HAP-1 (cell line): ENCODE measurements at regions not wholly inside any gene's neighbourhood (a gene's known extent, or its start where the extent isn't known, plus 50 kb on each side); places are given as distances from the start of the nearest gene placed in this dataset.
A peak's percentile ranks its signal among the peaks of the same experiment; 100 is the strongest.
"Not testable (repeated sequence)": the region's sequence is repeated elsewhere in the genome, so short reads cannot be mapped to it uniquely, and the experiment has no call there.

Source experiments
- DNase-seq, 2 experiments: peaks; one replicate each; pipeline ENCODE4 v3.0.0-alpha.2; 2016 to 2020; ENCODE audit warnings: low spot score in 2 of 2
- H3K27me3 ChIP-seq: fragments of 250-450 bp; sonication (Bioruptor Pico); 2 replicates; pipeline ENCODE4 v1.5.1; 2020; ENCODE audit warnings: low read depth, mild to moderate bottlenecking, moderate library complexity
- H3K36me3 ChIP-seq: fragments of 250-450 bp; sonication (Bioruptor Pico); replicated peaks from 2 replicates; pipeline ENCODE4 v1.5.1; 2020; ENCODE audit warnings: mild to moderate bottlenecking
- H3K4me1 ChIP-seq: fragments of 250-450 bp; sonication (Bioruptor Pico); 2 replicates; pipeline ENCODE4 v1.5.1; 2020; ENCODE audit warnings: mild to moderate bottlenecking
- H3K4me3 ChIP-seq: fragments of 250-450 bp; sonication (Bioruptor Pico); 2 replicates; pipeline ENCODE4 v1.5.1; 2020; ENCODE audit warnings: mild to moderate bottlenecking, moderate library complexity
- H3K9me3 ChIP-seq: fragments of 250-450 bp; sonication (Bioruptor Pico); 2 replicates; pipeline ENCODE4 v1.5.1; 2020; ENCODE audit warnings: mild to moderate bottlenecking, moderate library complexity
- in situ Hi-C: fragments of 300-500 bp; cut with MboI; formaldehyde crosslinking; loops from 3 replicates; pipeline ENCODE4 v1.14.3; 2020; ENCODE audit warnings: low sequenced_read_pairs, inconsistent platforms, mixed read lengths

DNA sequence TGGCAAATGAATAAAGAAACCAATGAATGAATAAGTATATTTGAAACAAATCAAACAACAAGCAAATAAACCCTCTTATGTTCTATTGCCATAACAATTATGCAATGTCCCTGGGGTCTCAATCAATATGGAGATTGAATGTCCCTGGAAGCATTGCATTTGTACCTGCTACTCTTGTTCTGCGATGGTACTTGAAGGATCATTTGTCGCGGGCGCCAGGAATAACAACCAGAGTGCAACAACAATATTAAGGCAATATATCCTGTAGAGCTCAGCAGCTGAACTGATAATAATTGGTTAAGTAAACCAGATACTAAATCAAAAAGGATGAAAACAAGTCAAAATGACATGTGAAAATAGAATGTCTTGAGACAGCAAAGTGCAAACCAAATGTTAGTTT, 1001.9 kb upstream of the NUDT12 start:
- in situ Hi-C loops: no loop called here
- Histone ChIP-seq H3K4me1 (no peaks in the 10 kb centered on the region), H3K36me3 (no peaks in the 10 kb centered on the region), H3K9me3 (peaks cover 2% of the 10 kb centered on the region; the same call in 1 of the 2 replicates), H3K27me3 (no peaks in the 10 kb centered on the region), H3K4me3 (no peak overlapping the region)
- DNase-seq: no peak

DNA sequence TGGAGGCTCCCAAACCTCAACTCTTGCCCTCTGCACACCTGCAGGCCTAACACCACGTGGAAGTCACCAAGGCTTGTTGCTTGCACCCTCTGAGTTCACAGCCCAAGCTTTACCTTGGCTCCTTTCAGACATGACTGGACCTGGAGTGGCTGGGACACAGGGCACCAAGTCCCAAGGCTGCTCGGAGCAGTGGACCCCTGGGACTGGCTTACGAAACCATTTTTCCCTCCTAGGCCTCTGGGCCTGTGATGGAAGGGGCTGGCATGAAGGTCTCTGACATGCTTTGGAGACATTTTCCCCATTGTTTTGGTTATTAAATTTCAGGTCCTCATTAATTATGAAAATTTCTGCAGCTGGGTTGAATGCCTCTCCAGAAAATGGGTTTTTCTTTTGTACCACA, 994.4 kb upstream of the NUDT12 start:
- DNase-seq: no peak
- Histone ChIP-seq H3K9me3 (no peaks in the 10 kb centered on the region), H3K27me3 (no peaks in the 10 kb centered on the region), H3K4me3 (no peak overlapping the region), H3K4me1 (no peaks in the 10 kb centered on the region), H3K36me3 (no peaks in the 10 kb centered on the region)
- in situ Hi-C loops: no loop called here

DNA sequence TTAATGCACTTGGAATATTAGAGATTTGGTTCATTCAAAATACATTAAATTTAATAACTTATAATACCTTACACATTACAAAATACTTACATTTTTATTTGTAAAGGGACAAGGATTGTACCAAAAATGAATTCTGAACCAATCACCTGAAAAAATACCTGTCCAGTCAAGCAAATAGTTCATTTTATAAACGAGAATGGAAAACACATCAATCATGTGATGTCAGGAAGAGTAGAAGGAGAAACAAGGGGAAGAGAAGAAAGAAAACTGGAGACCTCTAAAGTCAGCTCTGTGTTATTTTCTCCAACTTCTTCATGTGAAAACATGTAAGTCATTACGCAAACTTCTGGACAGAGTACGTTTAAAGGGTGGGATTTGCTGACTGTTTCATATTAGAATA, 989.0 kb upstream of the NUDT12 start:
- DNase-seq: no peak
- in situ Hi-C loops: no loop called here

DNA sequence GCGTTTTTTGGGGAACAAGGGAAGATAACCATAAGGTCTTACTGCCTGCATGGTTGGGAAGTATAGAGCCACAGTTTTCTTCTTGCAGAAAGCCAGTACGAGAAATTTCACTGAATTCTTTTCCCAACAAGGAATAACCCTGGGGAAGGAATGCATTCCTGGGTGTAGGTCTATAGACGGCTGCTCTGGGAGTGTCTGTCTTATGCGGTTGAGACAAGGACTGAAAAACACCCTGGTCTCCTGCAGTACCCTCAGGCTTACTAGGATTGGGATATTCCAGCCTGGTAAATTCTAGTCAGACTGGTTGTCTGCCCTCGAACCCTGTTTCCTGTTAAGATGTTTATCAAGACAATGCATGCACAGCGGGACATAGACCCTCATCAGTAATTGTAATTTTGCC, 984.3 kb upstream of the NUDT12 start:
- H3K4me1 ChIP-seq, H3K4me3 ChIP-seq, H3K9me3 ChIP-seq, DNase-seq, in situ Hi-C loops, H3K27me3 ChIP-seq, H3K36me3 ChIP-seq: not testable (repeated sequence)

More for the DNA sequence above, 989.0 kb upstream of the NUDT12 start:
- H3K36me3 ChIP-seq: no peaks in the 10 kb centered on the region
- H3K4me1 ChIP-seq: no peaks in the 10 kb centered on the region
- no peaks in the 10 kb centered on the region for H3K9me3 ChIP-seq
- H3K4me3 ChIP-seq: no peak overlapping the region
- no peaks in the 10 kb centered on the region for H3K27me3 ChIP-seq

DNA sequence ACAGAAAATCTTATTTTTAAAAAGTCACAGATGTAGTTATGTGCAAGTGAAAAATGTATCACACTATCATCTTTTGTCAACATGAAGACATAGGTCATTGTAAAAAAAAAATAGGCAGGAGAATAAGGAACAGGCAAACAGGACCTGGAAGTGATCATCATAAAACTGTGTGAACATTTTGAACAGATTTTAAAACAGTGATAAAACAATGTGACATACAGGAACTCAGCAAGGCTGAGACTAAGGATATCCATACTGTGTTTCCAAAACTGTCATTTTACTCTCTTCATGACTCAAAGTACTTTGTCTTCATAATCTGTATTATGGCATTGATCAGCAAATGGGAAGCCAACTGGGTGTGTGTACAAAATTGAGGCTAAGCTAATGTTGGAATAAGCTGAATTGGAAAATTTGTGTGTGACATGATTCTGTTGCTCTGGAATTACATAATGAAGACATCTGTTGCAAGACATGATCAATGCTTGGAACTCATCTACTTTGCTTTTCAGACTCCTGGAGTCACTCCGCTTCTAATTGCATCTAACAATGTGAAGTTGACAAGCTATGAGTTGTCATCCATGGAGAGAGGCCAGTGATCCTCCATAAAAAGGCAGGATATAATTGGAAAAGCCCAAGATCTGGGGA, 978.7 kb upstream of the NUDT12 start:
- in situ Hi-C loops: no loop called here
- no peaks in the 10 kb centered on the region for H3K27me3 ChIP-seq
- no peaks in the 10 kb centered on the region for H3K9me3 ChIP-seq
- H3K4me3 ChIP-seq: no peak overlapping the region
- peaks cover 5% of the 10 kb centered on the region; the same call in 1 of the 2 replicates for H3K4me1 ChIP-seq
- DNase-seq: no peak
- no peaks in the 10 kb centered on the region for H3K36me3 ChIP-seq

DNA sequence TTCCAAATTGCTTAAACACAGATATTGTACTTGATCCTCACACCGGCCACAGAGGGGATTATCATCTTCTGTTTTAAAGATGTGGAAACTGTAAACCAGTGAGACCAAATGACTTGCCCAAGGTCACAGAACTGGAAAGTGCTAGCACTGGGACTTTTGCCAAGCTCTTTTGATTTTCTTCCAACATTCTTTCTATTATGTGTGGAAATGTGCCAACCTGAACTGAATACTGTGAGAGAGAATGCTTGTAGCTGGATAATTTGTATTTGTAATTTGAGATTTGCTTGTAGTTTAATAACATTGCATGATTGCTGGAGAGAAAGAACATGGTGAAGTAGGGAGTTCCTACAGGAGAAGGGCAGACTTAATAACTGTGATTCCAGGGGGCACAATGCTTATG, 977.9 kb upstream of the NUDT12 start:
- in situ Hi-C loops: no loop called here
- H3K4me3 ChIP-seq: no peak overlapping the region
- H3K36me3 ChIP-seq: no peaks in the 10 kb centered on the region
- H3K27me3 ChIP-seq: no peaks in the 10 kb centered on the region
- no peaks in the 10 kb centered on the region for H3K9me3 ChIP-seq
- DNase-seq: peak; percentile 40 to 61
- peaks cover 5% of the 10 kb centered on the region; the same call in 1 of the 2 replicates for H3K4me1 ChIP-seq

DNA sequence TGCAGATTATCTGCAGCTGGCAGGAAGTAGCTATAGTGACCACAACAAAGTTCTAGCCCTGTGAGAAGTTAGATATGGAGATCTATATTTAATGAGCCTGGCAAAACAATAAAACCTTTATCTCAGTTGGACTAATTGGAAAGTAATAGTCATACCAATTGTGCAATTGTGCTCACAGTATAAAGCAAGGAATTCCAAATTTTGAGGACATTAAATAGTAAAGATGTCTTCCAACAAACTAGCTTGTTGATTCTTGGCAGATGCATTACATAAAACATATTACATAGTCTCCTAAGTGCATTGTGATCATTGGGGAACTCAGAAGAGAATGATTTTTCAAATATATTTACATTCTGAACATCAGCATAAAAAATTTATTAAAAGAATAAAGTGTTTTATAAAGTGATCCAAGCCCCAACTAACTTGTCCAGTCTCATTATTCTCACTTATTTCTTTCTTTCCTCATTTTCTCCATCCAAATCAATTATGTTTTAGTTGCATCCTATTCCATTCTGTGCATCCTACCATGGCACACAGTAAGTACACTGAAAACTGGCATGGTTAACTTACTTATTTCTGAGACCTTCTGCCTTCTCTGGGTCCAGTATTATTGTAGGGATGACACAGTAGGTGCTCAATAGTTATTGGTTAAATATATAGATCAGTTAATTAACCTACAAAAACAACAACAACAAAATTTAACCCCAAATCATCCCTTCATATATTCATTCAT, 977.2 kb upstream of the NUDT12 start:
- Histone ChIP-seq H3K27me3 (no peaks in the 10 kb centered on the region), H3K9me3 (no peaks in the 10 kb centered on the region), H3K4me3 (no peak overlapping the region), H3K36me3 (no peaks in the 10 kb centered on the region), H3K4me1 (peaks cover 5% of the 10 kb centered on the region; the same call in 1 of the 2 replicates)
- in situ Hi-C loops: no loop called here
- no peak for DNase-seq

DNA sequence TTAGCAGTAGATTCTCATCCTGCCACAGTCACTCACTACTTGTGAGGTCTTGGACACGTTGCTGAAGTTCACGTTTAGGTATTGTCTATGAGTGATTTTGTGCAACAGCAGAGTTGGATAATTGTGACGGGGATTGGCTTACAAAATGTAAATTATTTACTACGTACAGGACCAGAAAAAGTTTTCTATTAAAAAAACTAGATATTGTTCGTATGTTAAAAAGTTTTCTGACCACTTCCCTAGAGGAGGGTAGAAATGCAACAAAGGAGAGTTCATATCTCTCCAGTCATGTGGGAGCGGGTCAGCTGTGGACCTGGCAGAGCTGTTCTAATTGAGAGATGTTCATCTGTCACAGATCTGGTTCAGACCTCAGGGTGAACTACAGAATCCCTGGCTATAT, 976.1 kb upstream of the NUDT12 start:
- H3K27me3 ChIP-seq: no peaks in the 10 kb centered on the region
- H3K36me3 ChIP-seq: no peaks in the 10 kb centered on the region
- H3K4me3 ChIP-seq: no peak overlapping the region
- in situ Hi-C loops: no loop called here
- H3K4me1 ChIP-seq: peaks cover 5% of the 10 kb centered on the region; the same call in 1 of the 2 replicates
- no peaks in the 10 kb centered on the region for H3K9me3 ChIP-seq
- no peak for DNase-seq

DNA sequence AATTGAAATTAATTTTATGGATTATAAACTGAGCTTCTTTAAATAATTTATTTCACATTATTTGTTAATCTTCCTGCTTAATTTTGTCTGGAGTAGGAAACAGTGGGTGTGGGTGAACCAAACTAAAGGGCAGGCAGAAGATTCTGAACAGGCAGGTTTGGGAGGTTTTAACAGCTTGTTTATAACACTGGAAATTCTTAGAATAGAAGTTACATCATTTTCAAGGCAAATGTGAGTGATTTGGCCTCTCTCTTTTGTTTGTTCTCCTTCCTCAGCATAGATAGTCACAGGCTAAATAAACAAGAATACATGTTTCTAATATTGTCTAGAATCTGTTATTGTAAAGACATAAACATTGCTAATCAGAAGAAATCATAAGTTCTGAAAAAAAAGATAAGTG, 970.9 kb upstream of the NUDT12 start:
- Histone ChIP-seq H3K27me3 (no peaks in the 10 kb centered on the region), H3K4me3 (no peak overlapping the region), H3K9me3 (no peaks in the 10 kb centered on the region), H3K4me1 (no peaks in the 10 kb centered on the region), H3K36me3 (no peaks in the 10 kb centered on the region)
- DNase-seq: no peak
- in situ Hi-C loops: no loop called here

DNA sequence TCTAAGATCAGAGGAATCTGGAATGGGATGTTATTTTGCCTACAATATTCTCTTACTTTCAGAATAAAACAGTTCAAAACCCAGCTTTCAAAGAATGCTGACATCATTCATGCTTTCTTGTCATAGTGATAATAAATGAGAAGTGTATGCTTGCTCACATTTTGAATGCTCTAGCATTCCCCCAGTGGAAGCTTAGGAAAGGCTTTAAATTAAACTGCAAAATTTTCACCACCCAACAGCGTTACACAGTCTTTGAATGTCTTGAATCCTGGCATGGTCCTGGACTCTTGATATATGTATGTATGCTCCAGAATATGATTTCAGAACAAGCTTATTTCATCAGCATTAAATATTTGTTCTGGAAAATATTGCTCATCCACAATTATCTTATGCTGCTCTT, 964.3 kb upstream of the NUDT12 start:
- no peak for DNase-seq
- no peaks in the 10 kb centered on the region for H3K36me3 ChIP-seq
- H3K4me1 ChIP-seq: no peaks in the 10 kb centered on the region
- no peak overlapping the region for H3K4me3 ChIP-seq
- no peaks in the 10 kb centered on the region for H3K27me3 ChIP-seq
- no peaks in the 10 kb centered on the region for H3K9me3 ChIP-seq
- in situ Hi-C loops: no loop called here

DNA sequence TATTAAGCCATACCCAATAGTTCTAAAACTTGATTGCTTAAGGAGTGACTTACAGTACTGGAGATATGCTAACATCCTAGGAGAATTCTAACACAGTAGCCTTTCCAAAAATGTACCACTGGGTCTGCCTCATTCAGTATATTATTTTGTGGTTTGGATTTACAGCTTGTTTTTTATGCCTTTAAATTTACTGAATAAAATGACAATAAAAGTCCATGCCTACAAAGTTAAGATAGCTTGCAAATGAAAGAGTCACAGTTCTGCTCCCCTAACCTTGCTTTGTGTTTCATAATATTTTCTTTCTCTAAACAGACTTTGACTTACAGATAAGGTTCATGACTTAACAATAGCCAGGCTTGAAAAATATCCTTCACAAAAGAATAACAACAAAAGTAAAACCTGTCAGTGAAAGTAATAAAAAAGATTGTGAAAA, 951.1 kb upstream of the NUDT12 start:
- no peak overlapping the region for H3K4me3 ChIP-seq
- in situ Hi-C loops: no loop called here
- H3K36me3 ChIP-seq: no peaks in the 10 kb centered on the region
- H3K4me1 ChIP-seq: peaks cover 28% of the 10 kb centered on the region
- peak in 1 of 2 experiments; percentile 95 for DNase-seq
- no peaks in the 10 kb centered on the region for H3K9me3 ChIP-seq
- H3K27me3 ChIP-seq: no peaks in the 10 kb centered on the region

DNA sequence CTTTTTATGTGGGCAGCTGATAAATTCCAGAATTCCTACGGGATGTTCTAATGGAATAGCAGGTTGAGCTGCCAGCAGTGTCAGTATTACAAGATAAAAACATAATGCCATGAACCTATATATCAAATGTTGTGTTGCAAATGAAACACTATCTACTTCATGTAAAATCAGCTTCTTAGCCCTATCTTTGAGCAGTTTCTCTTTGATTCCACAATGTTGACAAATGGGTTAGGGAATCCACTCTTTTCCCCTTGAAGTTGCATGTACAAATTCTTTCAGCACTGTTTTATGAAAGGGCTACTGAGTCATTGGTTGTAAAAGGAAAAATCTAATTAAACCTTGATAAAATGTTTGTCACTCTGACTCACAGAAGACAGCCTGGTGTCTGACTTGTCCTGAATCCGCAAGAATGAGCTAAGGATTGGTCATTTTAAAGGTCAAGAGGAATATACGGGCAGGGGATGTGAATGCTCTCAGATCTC, 950.6 kb upstream of the NUDT12 start:
- H3K4me3 ChIP-seq: no peak overlapping the region
- in situ Hi-C loops: no loop called here
- no peaks in the 10 kb centered on the region for H3K27me3 ChIP-seq
- peak in 1 of 2 experiments; percentile 38 for DNase-seq
- H3K9me3 ChIP-seq: no peaks in the 10 kb centered on the region
- H3K36me3 ChIP-seq: no peaks in the 10 kb centered on the region
- H3K4me1 ChIP-seq: peaks cover 28% of the 10 kb centered on the region

DNA sequence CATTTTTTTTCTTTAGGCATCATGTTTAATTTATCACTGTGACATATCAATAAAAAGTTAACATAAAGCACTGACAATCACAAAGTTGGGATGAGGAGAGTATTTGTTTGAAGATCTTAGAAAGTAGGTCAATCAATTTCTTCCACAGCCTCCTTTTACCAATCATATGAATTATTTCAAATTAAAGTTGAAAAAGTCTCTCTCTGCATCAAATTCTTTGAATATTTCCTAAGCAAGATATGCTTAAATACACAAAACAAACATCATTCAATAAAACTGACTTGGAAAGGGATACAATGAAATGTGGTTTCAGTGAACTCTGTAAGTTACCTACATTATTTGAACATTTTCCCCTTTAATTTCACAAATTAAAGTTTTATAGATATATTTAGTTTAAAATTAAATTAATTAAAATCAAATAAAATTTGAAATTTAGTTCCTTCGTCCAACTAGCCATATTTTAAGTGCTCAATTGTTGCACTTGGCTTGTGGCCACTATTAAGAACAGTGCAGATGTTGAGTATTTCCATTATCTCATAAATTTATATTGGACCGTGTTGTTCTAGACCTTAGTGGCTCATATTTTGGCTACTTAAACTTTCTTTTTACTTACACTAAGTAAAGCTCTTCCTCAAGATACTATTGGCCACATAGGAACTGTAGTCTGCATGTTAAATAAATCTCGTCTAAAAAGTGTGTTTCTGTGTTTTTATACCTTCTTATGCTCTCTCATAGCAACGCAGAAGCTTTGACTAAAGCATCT, 949.7 kb upstream of the NUDT12 start:
- H3K36me3 ChIP-seq: no peaks in the 10 kb centered on the region
- peaks cover 28% of the 10 kb centered on the region for H3K4me1 ChIP-seq
- DNase-seq: no peak
- no peaks in the 10 kb centered on the region for H3K9me3 ChIP-seq
- in situ Hi-C loops: no loop called here
- no peak overlapping the region for H3K4me3 ChIP-seq
- no peaks in the 10 kb centered on the region for H3K27me3 ChIP-seq

DNA sequence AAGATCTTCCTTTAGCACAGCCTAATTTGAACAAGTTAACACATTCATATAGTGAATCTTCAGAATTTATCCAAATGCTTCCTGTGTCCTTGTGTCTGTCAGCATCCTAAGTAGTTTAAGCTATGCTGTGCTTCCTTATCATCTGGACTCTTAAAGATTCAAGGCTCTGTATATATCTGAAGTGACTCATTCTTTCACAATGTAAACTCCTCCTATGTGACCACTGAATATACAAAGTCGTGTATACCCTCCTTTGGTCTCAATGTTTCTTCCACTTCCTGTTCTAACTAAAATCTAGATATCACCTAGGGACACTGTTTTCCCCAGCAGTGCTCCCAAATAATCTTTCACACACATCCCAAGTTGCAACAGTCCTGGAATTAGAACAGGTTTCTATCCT, 935.7 kb upstream of the NUDT12 start:
- Histone ChIP-seq H3K4me1 (peaks cover 13% of the 10 kb centered on the region), H3K4me3 (no peak overlapping the region), H3K9me3 (no peaks in the 10 kb centered on the region), H3K36me3 (no peaks in the 10 kb centered on the region), H3K27me3 (no peaks in the 10 kb centered on the region)
- DNase-seq: no peak
- in situ Hi-C loops: no loop called here
